ENCODE measurements at regions not wholly inside any gene's neighbourhood (a gene's known extent, or its start where the extent isn't known, plus 50 kb on each side); places are given as distances from the start of the nearest gene placed in this dataset.

DNA sequence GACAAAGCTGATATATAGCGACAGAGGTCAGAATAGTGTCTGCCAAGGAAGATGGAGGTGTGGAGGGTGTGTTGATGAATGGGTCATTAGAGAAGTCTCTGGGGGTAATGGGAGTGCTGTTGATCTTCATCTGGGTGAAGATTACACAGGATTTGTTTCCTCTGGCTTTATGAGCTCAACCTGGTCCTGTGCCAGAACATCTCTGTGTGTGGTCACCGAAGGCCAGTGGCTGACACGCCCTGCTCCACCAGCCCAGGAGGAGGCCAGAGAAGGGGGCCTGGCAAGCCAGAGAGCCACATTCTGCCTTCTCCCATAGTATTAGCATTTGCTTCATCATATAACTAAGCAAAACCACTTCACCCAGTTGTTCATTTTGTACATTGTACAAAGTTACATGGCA, 121.1 kb downstream of the ZNF621 start:
- TF ChIP-seq POLR2A (IDR thresholded peaks at IDR 0.05), result no peak
- TF ChIP-seq, protein P1, sequence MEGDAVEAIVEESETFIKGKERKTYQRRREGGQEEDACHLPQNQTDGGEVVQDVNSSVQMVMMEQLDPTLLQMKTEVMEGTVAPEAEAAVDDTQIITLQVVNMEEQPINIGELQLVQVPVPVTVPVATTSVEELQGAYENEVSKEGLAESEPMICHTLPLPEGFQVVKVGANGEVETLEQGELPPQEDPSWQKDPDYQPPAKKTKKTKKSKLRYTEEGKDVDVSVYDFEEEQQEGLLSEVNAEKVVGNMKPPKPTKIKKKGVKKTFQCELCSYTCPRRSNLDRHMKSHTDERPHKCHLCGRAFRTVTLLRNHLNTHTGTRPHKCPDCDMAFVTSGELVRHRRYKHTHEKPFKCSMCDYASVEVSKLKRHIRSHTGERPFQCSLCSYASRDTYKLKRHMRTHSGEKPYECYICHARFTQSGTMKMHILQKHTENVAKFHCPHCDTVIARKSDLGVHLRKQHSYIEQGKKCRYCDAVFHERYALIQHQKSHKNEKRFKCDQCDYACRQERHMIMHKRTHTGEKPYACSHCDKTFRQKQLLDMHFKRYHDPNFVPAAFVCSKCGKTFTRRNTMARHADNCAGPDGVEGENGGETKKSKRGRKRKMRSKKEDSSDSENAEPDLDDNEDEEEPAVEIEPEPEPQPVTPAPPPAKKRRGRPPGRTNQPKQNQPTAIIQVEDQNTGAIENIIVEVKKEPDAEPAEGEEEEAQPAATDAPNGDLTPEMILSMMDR (IDR thresholded peaks at IDR 0.05), result no peak

Data from thyroid gland (tissue), 4 donors.